ENCODE measurements at regions not wholly inside any gene's neighbourhood (a gene's known extent, or its start where the extent isn't known, plus 50 kb on each side); places are given as distances from the start of the nearest gene placed in this dataset.

DNA sequence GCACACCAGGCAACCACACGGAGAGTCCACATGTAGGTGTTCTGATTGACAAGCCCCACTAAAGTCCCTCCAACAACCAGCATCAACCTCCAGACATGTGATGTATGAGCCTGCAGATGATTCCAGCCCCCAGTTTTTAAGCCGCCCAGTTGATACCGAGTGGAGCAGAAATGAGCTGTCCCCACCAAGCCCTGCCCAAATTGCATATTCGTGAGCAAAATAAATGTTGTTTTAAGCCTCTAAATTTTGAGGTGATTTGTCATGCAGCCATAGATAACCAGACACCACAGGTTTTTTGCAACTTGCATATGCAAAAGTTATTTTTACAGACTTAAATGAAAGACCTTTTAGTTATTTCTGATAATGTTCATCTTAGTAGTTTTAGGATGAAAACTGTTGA lies 187.7 kb downstream of the PIK3R1 start:
- TF ChIP-seq TCF4 (CRISPR knock-in tag; IDR thresholded peaks at IDR 0.05; ENCODE audit: borderline replicate concordance) (no peak), GLIS3 (CRISPR knock-in tag; IDR thresholded peaks at IDR 0.05) (no peak), TOX (CRISPR knock-in tag; IDR thresholded peaks at IDR 0.05; ENCODE audit: borderline replicate concordance) (no peak), ARNTL (CRISPR knock-in tag; IDR thresholded peaks at IDR 0.05; ENCODE audit: borderline replicate concordance, low read depth) (no peak), ZFP3 (CRISPR knock-in tag; IDR thresholded peaks at IDR 0.05) (no peak), OSR1 (CRISPR knock-in tag; IDR thresholded peaks at IDR 0.05) (no peak), ZFP30 (CRISPR knock-in tag; IDR thresholded peaks at IDR 0.05) (no peak)
- TF ChIP-seq, protein P1, sequence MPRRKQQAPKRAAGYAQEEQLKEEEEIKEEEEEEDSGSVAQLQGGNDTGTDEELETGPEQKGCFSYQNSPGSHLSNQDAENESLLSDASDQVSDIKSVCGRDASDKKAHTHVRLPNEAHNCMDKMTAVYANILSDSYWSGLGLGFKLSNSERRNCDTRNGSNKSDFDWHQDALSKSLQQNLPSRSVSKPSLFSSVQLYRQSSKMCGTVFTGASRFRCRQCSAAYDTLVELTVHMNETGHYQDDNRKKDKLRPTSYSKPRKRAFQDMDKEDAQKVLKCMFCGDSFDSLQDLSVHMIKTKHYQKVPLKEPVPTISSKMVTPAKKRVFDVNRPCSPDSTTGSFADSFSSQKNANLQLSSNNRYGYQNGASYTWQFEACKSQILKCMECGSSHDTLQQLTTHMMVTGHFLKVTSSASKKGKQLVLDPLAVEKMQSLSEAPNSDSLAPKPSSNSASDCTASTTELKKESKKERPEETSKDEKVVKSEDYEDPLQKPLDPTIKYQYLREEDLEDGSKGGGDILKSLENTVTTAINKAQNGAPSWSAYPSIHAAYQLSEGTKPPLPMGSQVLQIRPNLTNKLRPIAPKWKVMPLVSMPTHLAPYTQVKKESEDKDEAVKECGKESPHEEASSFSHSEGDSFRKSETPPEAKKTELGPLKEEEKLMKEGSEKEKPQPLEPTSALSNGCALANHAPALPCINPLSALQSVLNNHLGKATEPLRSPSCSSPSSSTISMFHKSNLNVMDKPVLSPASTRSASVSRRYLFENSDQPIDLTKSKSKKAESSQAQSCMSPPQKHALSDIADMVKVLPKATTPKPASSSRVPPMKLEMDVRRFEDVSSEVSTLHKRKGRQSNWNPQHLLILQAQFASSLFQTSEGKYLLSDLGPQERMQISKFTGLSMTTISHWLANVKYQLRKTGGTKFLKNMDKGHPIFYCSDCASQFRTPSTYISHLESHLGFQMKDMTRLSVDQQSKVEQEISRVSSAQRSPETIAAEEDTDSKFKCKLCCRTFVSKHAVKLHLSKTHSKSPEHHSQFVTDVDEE (CRISPR knock-in tag; IDR thresholded peaks at IDR 0.05), result no peak
- TF ChIP-seq, protein P2, sequence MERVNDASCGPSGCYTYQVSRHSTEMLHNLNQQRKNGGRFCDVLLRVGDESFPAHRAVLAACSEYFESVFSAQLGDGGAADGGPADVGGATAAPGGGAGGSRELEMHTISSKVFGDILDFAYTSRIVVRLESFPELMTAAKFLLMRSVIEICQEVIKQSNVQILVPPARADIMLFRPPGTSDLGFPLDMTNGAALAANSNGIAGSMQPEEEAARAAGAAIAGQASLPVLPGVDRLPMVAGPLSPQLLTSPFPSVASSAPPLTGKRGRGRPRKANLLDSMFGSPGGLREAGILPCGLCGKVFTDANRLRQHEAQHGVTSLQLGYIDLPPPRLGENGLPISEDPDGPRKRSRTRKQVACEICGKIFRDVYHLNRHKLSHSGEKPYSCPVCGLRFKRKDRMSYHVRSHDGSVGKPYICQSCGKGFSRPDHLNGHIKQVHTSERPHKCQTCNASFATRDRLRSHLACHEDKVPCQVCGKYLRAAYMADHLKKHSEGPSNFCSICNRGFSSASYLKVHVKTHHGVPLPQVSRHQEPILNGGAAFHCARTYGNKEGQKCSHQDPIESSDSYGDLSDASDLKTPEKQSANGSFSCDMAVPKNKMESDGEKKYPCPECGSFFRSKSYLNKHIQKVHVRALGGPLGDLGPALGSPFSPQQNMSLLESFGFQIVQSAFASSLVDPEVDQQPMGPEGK (CRISPR knock-in tag; IDR thresholded peaks at IDR 0.05; ENCODE audit: borderline replicate concordance), result no peak

Measured in SK-N-SH treated with all-trans-retinoic acid at 6 μM for 48 hours (cell line).